GM23338 (cell line): ENCODE measurements at regions not wholly inside any gene's neighbourhood (a gene's known extent, or its start where the extent isn't known, plus 50 kb on each side); places are given as distances from the start of the nearest gene placed in this dataset.

Experiments
- ATAC-seq: fragments of 200-7000 bp; cut with Tn5 transposase; 3 replicates; pipeline ENCODE4 v1.9.1; 2020
- DNase-seq: peaks from one replicate; pipeline ENCODE4 v3.0.0-alpha.2; 2015; ENCODE audit warnings: low spot score
- H2AFZ ChIP-seq: fragments of 200-600 bp; sonication (generic); 2 replicates; pipeline ENCODE4 v1.8.0; 2016; ENCODE audit warnings: antibody characterized with exemption, mild to moderate bottlenecking, moderate library complexity
- H3F3A ChIP-seq: fragments of 200-600 bp; sonication (generic); replicated peaks from 2 replicates; pipeline ENCODE4 v1.8.0; 2017; ENCODE audit warnings: antibody characterized with exemption, mixed run types, low read depth
- H3K27ac ChIP-seq: fragments of 200-600 bp; sonication (generic); 2 replicates; pipeline ENCODE4 v1.6.1; 2016; ENCODE audit warnings: low read depth
- H3K27me3 ChIP-seq: fragments of 200-600 bp; sonication (generic); 2 replicates; pipeline ENCODE4 v1.8.0; 2016; ENCODE audit warnings: mild to moderate bottlenecking, mixed run types, moderate library complexity; ENCODE audit not compliant: insufficient read depth
- H3K36me3 ChIP-seq: fragments of 200-600 bp; sonication (generic); 2 replicates; pipeline ENCODE4 v1.8.0; 2016; ENCODE audit warnings: mild to moderate bottlenecking; ENCODE audit not compliant: insufficient read depth
- H3K4me1 ChIP-seq: fragments of 200-600 bp; sonication (generic); 2 replicates; pipeline ENCODE4 v1.8.0; 2016; ENCODE audit warnings: mild to moderate bottlenecking, moderate library complexity; ENCODE audit not compliant: insufficient read depth
- H3K4me2 ChIP-seq: fragments of 200-600 bp; sonication (generic); 2 replicates; pipeline ENCODE4 v1.7.1; 2017; ENCODE audit warnings: mixed run types
- H3K4me3 ChIP-seq: fragments of 200-600 bp; sonication (generic); 2 replicates; pipeline ENCODE4 v1.6.1; 2016; ENCODE audit warnings: mixed run types
- H3K79me2 ChIP-seq: fragments of 200-600 bp; sonication (generic); replicated peaks from 2 replicates; pipeline ENCODE4 v1.8.0; 2017; ENCODE audit warnings: mild to moderate bottlenecking; ENCODE audit not compliant: insufficient read depth
- H3K9me2 ChIP-seq: fragments of 200-600 bp; sonication (generic); 2 replicates; pipeline ENCODE4 v1.8.0; 2017; ENCODE audit not compliant: insufficient read depth
- H4K20me1 ChIP-seq: fragments of 200-600 bp; sonication (generic); replicated peaks from 2 replicates; pipeline ENCODE4 v1.8.0; 2017; ENCODE audit warnings: mild to moderate bottlenecking; ENCODE audit not compliant: insufficient read depth
- H3K27ac Mint-ChIP-seq: 2 replicates; pipeline ENCODE4 v1.8.0; 2020; ENCODE audit warnings: inconsistent platforms, mild to moderate bottlenecking, moderate library complexity, mixed read lengths
- H3K27me3 Mint-ChIP-seq: 3 replicates; pipeline ENCODE4 v1.8.0; 2022; ENCODE audit warnings: low read depth, mild to moderate bottlenecking, moderate library complexity, mixed read lengths, inconsistent platforms; ENCODE audit not compliant: insufficient read depth, poor library complexity
- H3K36me3 Mint-ChIP-seq: 3 replicates; pipeline ENCODE4 v1.8.0; 2021; ENCODE audit warnings: low read depth, mild to moderate bottlenecking, inconsistent platforms, moderate library complexity, mixed read lengths
- H3K4me1 Mint-ChIP-seq: 3 replicates; pipeline ENCODE4 v1.8.0; 2020; ENCODE audit warnings: mild to moderate bottlenecking, inconsistent platforms, mixed read lengths
- H3K4me3 Mint-ChIP-seq: 3 replicates; pipeline ENCODE4 v1.8.0; 2021; ENCODE audit warnings: moderate library complexity, mild to moderate bottlenecking, inconsistent platforms, mixed read lengths
- H3K9me3 Mint-ChIP-seq: 3 replicates; pipeline ENCODE4 v1.8.0; 2020; ENCODE audit warnings: moderate library complexity, mild to moderate bottlenecking, inconsistent platforms, mixed read lengths
- CREB1 ChIP-seq: fragments of 250-450 bp; sonication (Bioruptor Pico); IDR thresholded peaks from 2 replicates; pipeline ENCODE4 v1.5.0; 2020; ENCODE audit warnings: low read depth, mild to moderate bottlenecking, moderate library complexity
- CTCF ChIP-seq, 2 experiments: fragments of 200-600 bp in 1 of 2; sonication (generic) in 1 of 2; conservative IDR thresholded peaks; 2 replicates each; pipeline versions ENCODE4 v1.5.1 to v1.6.1; 2016 to 2017; ENCODE audit warnings: antibody characterized with exemption in 2 of 2, low read depth in 2 of 2, mild to moderate bottlenecking in 2 of 2, moderate library complexity in 1 of 2
- ETS1 ChIP-seq: IDR thresholded peaks from 2 replicates; pipeline ENCODE4 v1.6.1; 2016; ENCODE audit warnings: antibody characterized with exemption
- EZH2phosphoT487 ChIP-seq: fragments of 200-600 bp; sonication (generic); IDR thresholded peaks from one replicate; pipeline ENCODE4 v1.8.1; 2018; ENCODE audit warnings: antibody characterized with exemption; ENCODE audit not compliant: unreplicated experiment
- JUNB ChIP-seq: IDR thresholded peaks from one replicate; pipeline ENCODE4 v1.6.1; 2016; ENCODE audit warnings: antibody characterized with exemption; ENCODE audit not compliant: unreplicated experiment
- NANOG ChIP-seq: IDR thresholded peaks from 2 replicates; pipeline ENCODE4 v1.6.1; 2016; ENCODE audit warnings: antibody characterized with exemption, borderline replicate concordance
- POLR2AphosphoS5 ChIP-seq: IDR thresholded peaks from 2 replicates; pipeline ENCODE4 v1.6.1; 2016; ENCODE audit warnings: antibody characterized with exemption, low read depth
- REST ChIP-seq: IDR thresholded peaks from one replicate; pipeline ENCODE4 v1.6.1; 2018; ENCODE audit warnings: antibody characterized with exemption; ENCODE audit not compliant: unreplicated experiment
- ZNF114 ChIP-seq: fragments of 250-450 bp; sonication (Bioruptor Pico); IDR thresholded peaks from 2 replicates; pipeline ENCODE4 v1.5.0; 2020; ENCODE audit warnings: mild to moderate bottlenecking, moderate library complexity
- ZNF462 ChIP-seq: fragments of 250-450 bp; sonication (Bioruptor Pico); IDR thresholded peaks from 2 replicates; pipeline ENCODE4 v1.5.0; 2020; ENCODE audit warnings: mild to moderate bottlenecking, moderate library complexity

GRCh38 chr2:192333642-192334041 lies 138.9 kb upstream of the TMEFF2 start:
- H4K20me1 ChIP-seq: no peaks in the 10 kb centered on the region
- H2AFZ ChIP-seq: no peak overlapping the region
- no peak for DNase-seq
- TF ChIP-seq ZNF114 (CRISPR knock-in tag) (no peak), EZH2phosphoT487 (no peak), ETS1 (no peak), REST (no peak), CTCF (conservative IDR thresholded peaks at IDR 0.05; ENCODE audit: low read depth in 2 of 2) (no peak), ZNF462 (no peak), CREB1 (CRISPR knock-in tag) (no peak), NANOG (no peak), JUNB (no peak), POLR2AphosphoS5 (no peak)
- H3K4me1 ChIP-seq: no peaks in the 10 kb centered on the region
- Mint-ChIP-seq H3K36me3 (no peaks in the 10 kb centered on the region), H3K4me1 (peaks cover 7% of the 10 kb centered on the region), H3K4me3 (no peak overlapping the region), H3K9me3 (no peaks in the 10 kb centered on the region), H3K27ac (no peak overlapping the region), H3K27me3 (no peaks in the 10 kb centered on the region)
- no peak overlapping the region for H3K4me3 ChIP-seq
- no peaks in the 10 kb centered on the region for H3K36me3 ChIP-seq
- no peak for ATAC-seq
- no peaks in the 10 kb centered on the region for H3K27me3 ChIP-seq
- no peaks in the 10 kb centered on the region for H3F3A ChIP-seq
- no peaks in the 10 kb centered on the region for H3K79me2 ChIP-seq
- no peak overlapping the region for H3K27ac ChIP-seq
- H3K4me2 ChIP-seq: no peak overlapping the region
- H3K9me2 ChIP-seq: no peaks in the 10 kb centered on the region
